NCI-H226 (cell line): ENCODE measurements at regions not wholly inside any gene's neighbourhood (a gene's known extent, or its start where the extent isn't known, plus 50 kb on each side); places are given as distances from the start of the nearest gene placed in this dataset.

Experiments
- DNase-seq: peaks from one replicate; pipeline ENCODE4 v3.0.0-alpha.2; 2015

- no peak for DNase-seq
These were observed 136.9 kb downstream of the SCARB1 start for GRCh38 chr12:124726596-124727263.

- no peak for DNase-seq
These were observed 137.9 kb downstream of the SCARB1 start for GRCh38 chr12:124725597-124726237.

DNA sequence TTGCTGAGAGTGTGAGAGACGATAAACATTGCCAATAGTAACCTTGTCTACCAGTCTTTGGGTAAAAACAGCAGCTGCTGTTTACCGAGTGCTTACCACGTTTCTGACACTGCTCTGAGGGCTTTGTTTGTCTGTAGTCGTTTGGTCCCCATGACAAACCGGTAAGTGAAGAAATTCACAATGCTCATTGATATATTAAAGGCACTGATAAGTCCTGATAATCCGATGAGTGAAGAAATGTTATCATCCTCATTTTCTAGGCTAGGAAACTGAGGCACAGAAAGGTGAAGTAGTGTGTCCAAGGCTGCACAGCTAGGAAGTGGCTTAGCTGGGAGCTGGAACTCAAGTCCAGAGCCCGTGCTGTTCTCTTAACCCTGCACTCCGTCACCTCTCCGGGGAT lies 138.6 kb downstream of the SCARB1 start:
- no peak for DNase-seq

DNA sequence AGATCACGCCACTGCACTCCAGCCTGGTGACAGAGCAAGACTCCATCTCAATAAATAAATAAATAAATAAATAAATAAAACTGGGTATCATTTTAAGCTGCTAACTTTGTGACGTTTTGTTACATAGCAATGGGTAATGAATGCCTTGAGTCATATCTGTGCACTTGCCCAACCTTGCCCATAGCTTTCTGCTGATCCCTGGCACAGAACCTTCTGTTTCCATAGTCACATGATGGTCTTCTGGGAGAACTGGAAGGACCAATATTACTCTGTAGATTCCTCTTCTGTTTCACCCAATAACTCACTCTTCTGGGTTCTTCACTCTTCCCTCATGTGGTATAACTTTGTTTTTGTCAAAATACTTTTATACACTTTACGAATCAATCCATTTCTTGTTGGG lies 140.8 kb downstream of the SCARB1 start:
- DNase-seq = no peak

- no peak for DNase-seq
These were observed 142.0 kb downstream of the SCARB1 start for GRCh38 chr12:124721501-124722162.

DNA sequence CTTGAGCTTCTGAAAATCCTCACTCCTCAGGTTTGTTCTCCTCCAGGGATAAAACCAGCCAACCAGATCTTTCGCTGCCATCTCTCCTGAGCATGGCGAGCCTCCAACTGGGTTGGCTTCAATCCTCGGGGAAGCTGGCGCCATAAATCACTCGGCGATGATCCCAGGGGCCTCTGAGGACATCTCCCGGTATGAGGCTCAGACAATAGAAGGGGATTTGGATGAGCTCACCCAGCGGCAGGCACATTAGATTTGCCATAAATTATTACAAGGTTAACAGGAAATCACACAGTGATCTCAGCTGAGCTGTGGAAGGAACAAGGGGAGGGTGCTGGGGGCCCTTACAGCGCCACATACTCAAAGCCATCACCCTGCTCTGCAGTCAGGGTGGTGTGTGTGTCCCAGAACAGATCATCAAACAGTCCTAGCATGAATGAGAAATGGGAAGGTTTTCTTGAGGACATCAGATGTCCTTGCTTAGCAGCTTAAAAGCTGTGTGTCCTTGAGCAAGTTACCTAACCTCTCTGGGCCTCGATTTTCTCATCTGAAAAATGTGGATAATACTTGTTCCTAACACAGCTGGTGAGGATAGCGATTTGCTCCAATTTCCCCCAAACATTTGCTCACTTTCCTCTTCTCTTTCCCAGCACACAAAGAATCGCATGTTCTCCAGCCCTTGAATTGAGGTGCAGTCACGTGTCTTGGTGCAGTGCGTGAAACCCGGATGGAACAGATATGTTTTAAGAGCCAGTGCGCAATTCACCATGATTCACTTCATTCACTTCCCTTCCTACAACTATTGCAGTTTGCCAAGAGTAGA lies 142.8 kb downstream of the SCARB1 start:
- DNase-seq = peak; percentile 64

DNA sequence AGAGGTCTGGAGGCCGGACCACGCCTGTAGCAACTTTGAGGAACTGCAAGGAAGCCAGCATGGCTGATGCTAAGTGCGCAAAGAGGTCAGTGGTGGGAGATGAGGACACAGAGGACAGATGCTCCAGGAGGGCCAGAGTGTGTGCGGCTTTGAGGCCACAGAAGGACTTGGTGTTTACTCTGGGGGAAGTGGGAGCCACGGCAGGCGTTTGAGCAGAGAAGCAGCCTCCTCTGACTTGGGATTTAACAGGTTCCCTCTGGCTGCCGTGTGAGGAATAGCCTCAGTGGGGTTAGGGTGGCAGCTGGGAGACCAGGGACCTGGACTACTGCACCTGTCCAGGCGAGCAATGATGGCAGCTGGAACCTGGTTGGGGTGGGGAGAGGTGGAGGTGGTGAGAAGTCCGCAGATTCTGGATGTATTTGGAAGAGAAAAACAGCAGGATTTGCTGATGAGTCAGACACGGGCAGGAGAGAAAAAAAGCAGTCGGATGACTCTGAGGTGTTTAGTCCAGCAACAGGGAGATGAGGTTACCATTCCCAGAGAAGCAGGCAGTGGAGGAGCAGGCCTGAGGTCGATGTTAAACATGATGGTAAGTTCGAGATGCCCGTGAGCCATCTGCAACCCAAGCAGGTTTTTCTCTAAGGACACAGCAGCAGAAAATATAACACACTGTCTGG lies 143.5 kb downstream of the SCARB1 start:
- peak; percentile 75 for DNase-seq

DNA sequence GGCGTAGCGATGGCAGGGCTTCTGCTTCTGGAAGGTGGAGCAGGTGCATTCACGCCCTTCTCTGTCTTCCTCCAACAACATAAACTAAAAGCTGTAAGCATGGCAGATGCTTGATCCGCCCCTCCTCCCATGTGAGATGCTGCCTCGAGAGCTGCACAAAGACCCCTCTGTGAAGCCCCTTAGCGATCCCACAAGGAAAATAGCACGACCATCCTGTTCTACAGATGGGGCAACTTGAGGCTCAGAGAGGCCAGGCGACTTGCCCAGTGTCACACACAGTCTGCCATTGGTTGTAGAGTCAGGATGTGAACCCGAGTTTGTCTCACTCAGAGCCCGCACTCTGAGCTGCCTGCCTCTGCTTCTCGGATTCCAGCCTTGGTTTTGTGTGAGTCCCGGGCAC lies 144.4 kb downstream of the SCARB1 start:
- no peak for DNase-seq

DNA sequence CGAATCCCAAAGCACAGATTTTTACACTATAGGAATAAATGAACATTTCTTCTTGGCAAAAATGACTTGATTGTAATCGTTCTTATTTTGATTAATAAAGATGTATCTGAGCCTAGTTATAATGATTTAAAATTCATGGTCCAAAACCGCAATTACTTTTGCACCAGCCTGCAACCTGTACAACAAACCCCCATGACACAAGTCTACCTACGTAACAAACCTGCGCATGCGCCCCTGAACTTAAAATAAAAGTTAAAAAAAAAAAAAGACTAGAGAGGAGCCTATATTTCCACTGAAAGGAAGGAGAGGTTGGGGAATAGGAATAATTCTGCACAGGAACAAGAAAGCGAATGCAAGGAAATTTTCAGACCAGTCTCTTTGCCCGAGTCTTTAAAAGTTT lies 145.2 kb downstream of the SCARB1 start:
- no peak for DNase-seq

DNA sequence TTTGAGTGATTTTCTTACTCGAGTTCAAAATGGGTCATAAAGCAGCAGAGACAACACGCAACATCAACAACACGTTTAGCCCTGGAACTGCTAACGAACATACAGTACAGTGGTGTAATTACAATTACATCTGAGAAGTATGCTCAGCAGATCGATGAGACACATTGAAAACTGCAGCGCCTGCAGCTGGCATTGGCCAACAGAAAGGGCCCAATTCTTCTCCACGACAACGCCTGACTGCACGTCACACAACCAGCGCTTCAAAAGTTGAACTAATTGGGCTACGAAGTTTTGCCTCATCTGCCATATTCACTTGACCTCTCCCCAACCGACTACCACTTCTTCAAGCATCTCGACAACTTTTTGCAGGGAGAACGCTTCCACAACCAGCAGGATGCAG lies 145.6 kb downstream of the SCARB1 start:
- no peak for DNase-seq

GRCh38 chr12:124717318-124717717 lies 146.3 kb downstream of the SCARB1 start:
- no peak for DNase-seq

DNA sequence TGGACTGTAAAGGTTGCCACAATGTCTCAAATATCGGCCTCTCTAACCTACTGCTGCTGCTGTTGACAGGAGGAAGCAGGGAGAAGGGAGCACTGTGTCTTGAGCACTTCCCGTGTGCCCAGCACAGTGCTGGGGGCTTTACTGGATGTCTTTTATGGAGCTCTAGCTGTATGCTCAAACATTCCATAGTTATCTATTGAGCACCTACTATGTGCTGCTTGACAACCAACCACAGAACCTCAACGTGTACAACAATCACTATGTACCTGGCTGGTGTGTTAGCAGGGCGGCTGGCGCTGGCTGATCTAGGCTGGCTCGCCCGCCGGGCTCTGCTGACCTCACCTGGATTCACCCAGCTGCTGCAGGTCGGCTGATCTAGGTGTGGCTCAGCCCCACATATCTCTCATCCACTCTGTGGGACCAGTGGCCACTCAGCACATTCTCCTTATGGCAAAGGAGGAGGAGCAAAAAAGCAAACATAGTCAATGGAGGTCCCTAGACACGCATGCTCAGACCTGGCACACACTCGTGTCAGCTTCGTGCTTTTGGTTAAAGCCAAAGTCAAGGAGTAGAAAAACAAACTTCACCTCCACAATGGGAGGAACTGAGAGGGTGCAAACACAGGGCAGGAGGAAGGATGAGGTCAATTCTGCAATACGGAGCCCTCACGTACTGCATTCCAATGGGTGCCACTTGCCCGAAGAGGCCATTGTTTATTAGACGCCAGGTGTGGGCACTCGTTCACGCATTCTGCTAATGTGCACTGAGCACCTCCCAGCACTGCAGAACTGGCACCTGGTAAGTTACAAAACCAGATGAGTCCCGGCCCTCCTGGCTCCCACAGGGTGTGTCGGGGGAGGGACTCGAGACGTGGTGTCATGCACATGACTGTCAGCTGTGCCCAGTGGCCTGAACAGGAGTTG lies 147.2 kb downstream of the SCARB1 start:
- DNase-seq = no peak

- no peak for DNase-seq
These were observed 147.9 kb upstream of the NCOR2 start for GRCh38 chr12:124715121-124715990.

DNA sequence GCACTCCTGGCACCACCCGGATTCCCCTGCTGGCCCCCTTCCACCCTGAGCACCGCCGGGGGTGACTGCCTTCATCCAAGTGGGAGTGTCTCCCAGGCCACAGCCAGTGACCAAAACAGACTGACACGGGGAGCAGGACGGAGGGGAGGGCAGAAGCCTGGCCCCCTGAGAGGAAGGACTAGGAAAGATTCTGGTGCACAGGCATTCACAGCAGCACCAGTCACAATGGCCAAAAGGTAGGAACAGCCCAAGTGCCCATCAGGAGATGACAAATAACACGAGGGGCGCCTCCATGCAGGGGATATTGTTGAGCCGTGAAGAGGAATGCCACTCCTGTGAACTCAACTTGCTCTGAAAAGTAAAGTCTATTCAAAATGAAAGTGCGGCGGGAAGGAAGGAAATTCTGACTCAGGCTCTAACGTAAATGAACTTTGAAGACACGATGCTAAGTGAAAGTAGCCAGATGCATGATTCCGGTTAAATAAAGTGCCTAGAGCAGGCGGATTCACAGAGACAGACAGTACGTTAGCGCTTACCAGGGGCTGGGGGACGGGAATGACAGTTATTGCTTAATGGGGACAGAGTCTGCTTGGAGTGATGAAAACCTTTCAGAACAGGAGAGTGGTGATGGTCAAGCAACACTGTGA lies 146.1 kb upstream of the NCOR2 start:
- DNase-seq = no peak

DNA sequence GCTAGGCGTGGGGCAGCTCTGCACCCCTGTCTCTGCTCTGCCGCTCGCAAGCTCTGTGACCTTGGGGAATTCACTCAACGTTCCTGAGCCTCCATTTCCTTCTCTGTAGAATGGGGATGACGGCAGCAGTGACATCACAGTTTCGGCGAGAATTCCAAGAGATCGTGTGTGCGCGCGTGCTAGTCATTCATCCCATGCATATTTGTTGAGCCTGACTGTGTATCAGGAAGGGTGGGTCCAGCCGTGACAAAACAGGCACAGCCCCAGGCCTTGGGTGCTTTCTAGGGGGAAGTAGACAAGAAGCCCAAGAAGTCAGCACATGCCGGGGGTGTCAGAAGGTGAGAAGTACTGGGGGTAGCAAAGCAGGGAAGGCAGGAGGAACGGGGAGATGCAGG lies 145.6 kb upstream of the NCOR2 start:
- DNase-seq = no peak

- no peak for DNase-seq
These were observed 143.9 kb upstream of the NCOR2 start for GRCh38 chr12:124711344-124711743.

GRCh38 chr12:124709722-124710687 lies 142.6 kb upstream of the NCOR2 start:
- no peak for DNase-seq

GRCh38 chr12:124707316-124707715 lies 139.9 kb upstream of the NCOR2 start:
- no peak for DNase-seq

DNA sequence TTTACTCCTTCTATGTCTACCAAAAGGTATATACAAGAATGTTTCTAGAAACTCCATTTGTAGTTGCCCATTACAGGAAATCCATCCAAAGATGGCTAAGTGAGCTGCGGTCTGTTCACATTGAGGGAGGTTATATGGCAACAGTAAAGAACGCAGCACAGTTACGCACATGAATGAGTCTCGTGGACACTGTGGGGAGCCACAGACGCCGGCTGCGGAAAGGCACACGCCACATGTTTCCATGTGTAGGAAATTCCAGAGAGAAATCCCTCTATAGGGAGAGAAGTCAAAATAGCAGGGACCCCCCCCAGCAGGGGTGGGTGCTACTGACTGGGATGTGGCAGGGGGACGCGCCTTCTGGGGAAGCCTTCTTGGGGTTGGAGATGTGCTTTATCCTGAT lies 139.0 kb upstream of the NCOR2 start:
- no peak for DNase-seq
